ENCODE measurements at regions not wholly inside any gene's neighbourhood (a gene's known extent, or its start where the extent isn't known, plus 50 kb on each side); places are given as distances from the start of the nearest gene placed in this dataset.
A peak's percentile ranks its signal among the peaks of the same experiment; 100 is the strongest.
"Not testable (repeated sequence)": the region's sequence is repeated elsewhere in the genome, so short reads cannot be mapped to it uniquely, and the experiment has no call there.

- FAIRE-seq, result no peak
- no peak for DNase-seq (ENCODE audit: low spot score)
These were observed 84.4 kb upstream of the CNEP1R1 start for GRCh38 chr16:49940464-49941224.

GRCh38 chr16:49944221-49944620 is 80.8 kb upstream of the CNEP1R1 start:
- DNase-seq (ENCODE audit: low spot score), result no peak
- no peak for FAIRE-seq

GRCh38 chr16:49947907-49948678 is 76.9 kb upstream of the CNEP1R1 start:
- FAIRE-seq, result no peak
- DNase-seq (ENCODE audit: low spot score), result no peak

- FAIRE-seq, result no peak
- no peak for DNase-seq (ENCODE audit: low spot score)
These were observed 73.3 kb upstream of the CNEP1R1 start for GRCh38 chr16:49951574-49952195.

- peak; percentile 47 for DNase-seq (ENCODE audit: low spot score)
- no peak for FAIRE-seq
These were observed 72.6 kb upstream of the CNEP1R1 start for GRCh38 chr16:49952386-49952785.

- no peak for DNase-seq (ENCODE audit: low spot score)
- FAIRE-seq, result no peak
These were observed 71.9 kb upstream of the CNEP1R1 start for GRCh38 chr16:49953090-49953489.

GRCh38 chr16:49955858-49956257 is 69.2 kb upstream of the CNEP1R1 start:
- no peak for FAIRE-seq
- no peak for DNase-seq (ENCODE audit: low spot score)

GRCh38 chr16:49956915-49957314 is 68.1 kb upstream of the CNEP1R1 start:
- no peak for FAIRE-seq
- no peak for DNase-seq (ENCODE audit: low spot score)

- FAIRE-seq (no peak), DNase-seq (ENCODE audit: low spot score) (no peak)
These were observed 66.6 kb upstream of the CNEP1R1 start for GRCh38 chr16:49958448-49958847.

- FAIRE-seq, result no peak
- DNase-seq (ENCODE audit: low spot score), result no peak
These were observed 65.3 kb upstream of the CNEP1R1 start for GRCh38 chr16:49959552-49960277.

- DNase-seq (ENCODE audit: low spot score) (no peak), FAIRE-seq (no peak)
These were observed 63.9 kb upstream of the CNEP1R1 start for GRCh38 chr16:49961089-49961488.

GRCh38 chr16:49962566-49962965 is 62.5 kb upstream of the CNEP1R1 start:
- not testable (repeated sequence) for FAIRE-seq; DNase-seq (ENCODE audit: low spot score)

- FAIRE-seq (no peak), DNase-seq (ENCODE audit: low spot score) (no peak)
These were observed 60.7 kb upstream of the CNEP1R1 start for GRCh38 chr16:49964316-49964715.

- DNase-seq (ENCODE audit: low spot score) (no peak), FAIRE-seq (no peak)
These were observed 60.1 kb upstream of the CNEP1R1 start for GRCh38 chr16:49964973-49965372.

GRCh38 chr16:49967012-49967559 is 57.9 kb upstream of the CNEP1R1 start:
- FAIRE-seq, result no peak
- DNase-seq (ENCODE audit: low spot score), result no peak

- DNase-seq (ENCODE audit: low spot score), result no peak
- FAIRE-seq, result no peak
These were observed 55.7 kb upstream of the CNEP1R1 start for GRCh38 chr16:49969091-49970030.

- DNase-seq (ENCODE audit: low spot score), result no peak
- FAIRE-seq, result no peak
These were observed 54.1 kb upstream of the CNEP1R1 start for GRCh38 chr16:49970797-49971431.

GRCh38 chr16:49972280-49972679 is 52.7 kb upstream of the CNEP1R1 start:
- FAIRE-seq (no peak), DNase-seq (ENCODE audit: low spot score) (no peak)

GRCh38 chr16:49972961-49973360 is 52.1 kb upstream of the CNEP1R1 start:
- no peak for DNase-seq (ENCODE audit: low spot score)
- FAIRE-seq, result no peak

Measured in urothelium cell line (cell line).